ENCODE measurements at regions not wholly inside any gene's neighbourhood (a gene's known extent, or its start where the extent isn't known, plus 50 kb on each side); places are given as distances from the start of the nearest gene placed in this dataset.

- no peak for DNase-seq
Observed at GRCh38 chr2:30055548-30055947, 91.3 kb upstream of the YPEL5 start.

- DNase-seq = no peak
Observed at GRCh38 chr2:30060562-30060961, 86.2 kb upstream of the YPEL5 start.

- no peak for DNase-seq
Observed at GRCh38 chr2:30068067-30068466, 78.7 kb upstream of the YPEL5 start.

GRCh38 chr2:30072250-30072842, 74.5 kb upstream of the YPEL5 start:
- peak; percentile 62 for DNase-seq

GRCh38 chr2:30073523-30073922, 73.3 kb upstream of the YPEL5 start:
- DNase-seq = no peak

- no peak for DNase-seq
Observed at GRCh38 chr2:30074023-30074422, 72.8 kb upstream of the YPEL5 start.

- no peak for DNase-seq
Observed at GRCh38 chr2:30078521-30078920, 68.3 kb upstream of the YPEL5 start.

- no peak for DNase-seq
Observed at GRCh38 chr2:30084915-30085314, 61.9 kb upstream of the YPEL5 start.

- DNase-seq = no peak
Observed at GRCh38 chr2:30089171-30089570, 57.6 kb upstream of the YPEL5 start.

GRCh38 chr2:30095402-30095801, 51.4 kb upstream of the YPEL5 start:
- no peak for DNase-seq

GRCh38 chr2:30096451-30096850, 50.4 kb upstream of the YPEL5 start:
- DNase-seq = no peak
